K562 (cell line): ENCODE measurements at regions not wholly inside any gene's neighbourhood (a gene's known extent, or its start where the extent isn't known, plus 50 kb on each side); places are given as distances from the start of the nearest gene placed in this dataset.

Source experiments
- ATAC-seq: fragments of 200-7000 bp; cut with Tn5 transposase; 3 replicates; pipeline ENCODE4 v1.9.1; 2020; ENCODE audit warnings: moderate library complexity
- BruUV-seq: library from RNA; stranded (reverse); fragments of 400-500 nt; replicated peaks from 2 replicates; lab custom pipeline; 2021; lab: Mats Ljungman, UMichigan
- CTCF ChIA-PET: fragments of 300-600 bp; formaldehyde crosslinking; extraction: SDS; loops from one replicate; lab custom pipeline; 2021; ENCODE audit warnings: low intra/inter-chr PET ratio; lab: Yijun Ruan, JAX
- POLR2A ChIA-PET: fragments of 300-600, 350-650 bp; sonication (Branson Sonifier 250); formaldehyde crosslinking; extraction: SDS; loops from one replicate; lab custom pipeline; 2021; ENCODE audit warnings: antibody characterized with exemption, inconsistent platforms; lab: Yijun Ruan, JAX
- DNase-seq, 4 experiments: peaks; one replicate each; pipeline versions ENCODE4 v3.0.0 to v3.0.0-alpha.2; 2011 to 2018; ENCODE audit warnings: low spot score in 3 of 4, mixed read lengths in 3 of 4; ENCODE audit errors: extremely low read depth in 1 of 4
- FAIRE-seq: peaks from 2 replicates; lab custom pipeline; 2011; peaks lifted over from hg19 to GRCh38; lab: Jason Lieb, UNC
- H2AFZ ChIP-seq: 2 replicates; pipeline ENCODE4 v1.6.0; 2011; ENCODE audit warnings: low read depth, low read length, control low read depth, inconsistent platforms
- H3K27ac ChIP-seq: fragments of 200-600 bp; 3 replicates; pipeline ENCODE4 v1.8.0; 2011; ENCODE audit warnings: low read depth, mild to moderate bottlenecking, control low read depth, inconsistent platforms, low read length, moderate library complexity, mixed read lengths; ENCODE audit errors: extremely low read depth
- H3K27me3 ChIP-seq, 2 experiments: fragments of 300-600 bp in 1 of 2; 2 replicates in 1 of 2; 3 replicates in 1 of 2; pipeline versions ENCODE4 v1.6.0 to v1.8.0; 2011; ENCODE audit warnings: inconsistent platforms in 2 of 2, low read length in 2 of 2, mild to moderate bottlenecking in 1 of 2, mixed read lengths in 1 of 2, moderate library complexity in 1 of 2; ENCODE audit not compliant: control insufficient read depth in 2 of 2, insufficient read depth in 2 of 2
- H3K36me3 ChIP-seq: fragments of 300-600 bp; 3 replicates; pipeline ENCODE4 v1.8.0; 2011; ENCODE audit warnings: mild to moderate bottlenecking, low read length, inconsistent platforms; ENCODE audit not compliant: control insufficient read depth, insufficient read depth
- H3K4me1 ChIP-seq, 2 experiments: fragments of 200-600 bp in 1 of 2; replicated peaks in 1 of 2; 2 replicates in 1 of 2; 3 replicates in 1 of 2; pipeline versions ENCODE4 v1.5.1 to v1.8.0; 2011; ENCODE audit warnings: inconsistent platforms in 2 of 2, low read length in 2 of 2, mild to moderate bottlenecking in 1 of 2, mixed read lengths in 1 of 2, moderate library complexity in 1 of 2; ENCODE audit not compliant: control insufficient read depth in 2 of 2, insufficient read depth in 2 of 2
- H3K4me2 ChIP-seq: 2 replicates; pipeline ENCODE4 v1.6.1; 2011; ENCODE audit warnings: low read length, control low read depth, inconsistent platforms, mixed read lengths; ENCODE audit not compliant: insufficient read depth
- H3K4me3 ChIP-seq: fragments of 200-600 bp; sonication (generic), shearing (Covaris generic); 2 replicates; pipeline ENCODE4 v1.5.1; 2016; ENCODE audit warnings: control low read depth, inconsistent platforms
- H3K79me2 ChIP-seq: fragments of 200-600 bp; 3 replicates; pipeline ENCODE4 v1.8.0; 2011; ENCODE audit warnings: low read length, inconsistent platforms; ENCODE audit not compliant: control insufficient read depth, insufficient read depth
- H3K9ac ChIP-seq, 2 experiments: 2 replicates each; pipeline versions ENCODE4 v1.6.0 to v1.6.1; 2011; ENCODE audit warnings: low read depth in 2 of 2, low read length in 2 of 2, control low read depth in 1 of 2, inconsistent platforms in 1 of 2, mild to moderate bottlenecking in 1 of 2, mixed read lengths in 1 of 2; ENCODE audit not compliant: insufficient read depth in 1 of 2
- H3K9me1 ChIP-seq: one replicate; pipeline ENCODE4 v1.6.0; 2011; ENCODE audit warnings: inconsistent platforms, mild to moderate bottlenecking, low read length, moderate library complexity; ENCODE audit not compliant: control insufficient read depth, insufficient read depth
- H3K9me3 ChIP-seq: replicated peaks from 2 replicates; pipeline ENCODE4 v1.5.1; 2011; ENCODE audit warnings: low read depth, low read length, inconsistent platforms; ENCODE audit not compliant: control insufficient read depth, insufficient read depth
- H4K20me1 ChIP-seq: replicated peaks from 2 replicates; pipeline ENCODE4 v1.6.1; 2011; ENCODE audit warnings: low read length, inconsistent platforms, mixed read lengths; ENCODE audit not compliant: control insufficient read depth, insufficient read depth
- ASH1L ChIP-seq: fragments of 450-650 bp; IDR thresholded peaks from 2 replicates; pipeline ENCODE4 v1.6.1; 2018; ENCODE audit warnings: borderline replicate concordance, mild to moderate bottlenecking, low read depth; ENCODE audit not compliant: partially characterized antibody
- DMBX1 ChIP-seq: fragments of 250-450 bp; sonication (Bioruptor Pico); IDR thresholded peaks from 2 replicates; pipeline ENCODE4 v1.8.0; 2022; ENCODE audit warnings: inconsistent platforms, mild to moderate bottlenecking, moderate library complexity, borderline replicate concordance
- ELF1 ChIP-seq: fragments of 200-800 bp; sonication (Bioruptor generic); IDR thresholded peaks from 2 replicates; pipeline ENCODE4 v1.6.1; 2016; ENCODE audit warnings: missing genetic modification characterization, missing compliant biosample characterization
- ETV6 ChIP-seq, 3 experiments: fragments of 150-350 bp in 1 of 3; sonication (generic) in 1 of 3; formaldehyde crosslinking in 1 of 3; IDR thresholded peaks; 2 replicates each; pipeline versions ENCODE4 v1.6.1 to v1.8.0; 2014 to 2022; ENCODE audit warnings: borderline replicate concordance in 2 of 3, low read depth in 2 of 3, antibody characterized with exemption in 1 of 3, low read length in 1 of 3, mild to moderate bottlenecking in 1 of 3, missing genetic modification reagents in 1 of 3
- EZH2 ChIP-seq: IDR thresholded peaks from 2 replicates; pipeline ENCODE4 v1.6.1; 2012; ENCODE audit warnings: low read depth, mild to moderate bottlenecking, inconsistent platforms, low read length, borderline replicate concordance
- FOXM1 ChIP-seq, 2 experiments: fragments of 450-650 bp in 1 of 2; sonication (generic) in 1 of 2; formaldehyde crosslinking in 1 of 2; IDR thresholded peaks; 2 replicates each; pipeline versions ENCODE4 v1.6.1 to v1.9.0; 2017 to 2022; ENCODE audit warnings: low read depth in 2 of 2, mild to moderate bottlenecking in 2 of 2, missing genetic modification reagents in 1 of 2, moderate library complexity in 1 of 2
- GATAD2A ChIP-seq: fragments of 450-650 bp; IDR thresholded peaks from 2 replicates; pipeline ENCODE4 v1.6.1; 2017
- MEF2D ChIP-seq: conservative IDR thresholded peaks from 2 replicates; pipeline ENCODE4 v1.6.1; 2016; ENCODE audit warnings: low read depth, missing genetic modification characterization, missing compliant biosample characterization
- POLR2A ChIP-seq: fragments of 450-650 bp; conservative IDR thresholded peaks from 2 replicates; pipeline ENCODE4 v1.6.1; 2016
- SRSF3 ChIP-seq: fragments of 200-400 bp; formaldehyde crosslinking; IDR thresholded peaks from 2 replicates; pipeline ENCODE4 v1.6.1; 2016; ENCODE audit warnings: mild to moderate bottlenecking, low read length, moderate library complexity; ENCODE audit not compliant: insufficient read depth
- ZNF24 ChIP-seq: fragments of 450-650 bp; IDR thresholded peaks from 2 replicates; pipeline ENCODE4 v1.6.1; 2016
- ZNF253 ChIP-seq: fragments of 250-450 bp; sonication (Bioruptor Pico); conservative IDR thresholded peaks from 2 replicates; pipeline ENCODE4 v1.6.1; 2021; ENCODE audit warnings: mild to moderate bottlenecking
- ZNF3 ChIP-seq: fragments of 250-450 bp; sonication (Bioruptor Pico); IDR thresholded peaks from 2 replicates; pipeline ENCODE4 v1.5.0; 2021; ENCODE audit warnings: mild to moderate bottlenecking, moderate library complexity
- ZNF766 ChIP-seq: fragments of 200-800 bp; sonication (Bioruptor generic); conservative IDR thresholded peaks from 2 replicates; pipeline ENCODE4 v1.6.1; 2016; ENCODE audit warnings: missing genetic modification characterization, missing compliant biosample characterization
- WGBS: fragments of 100-300 bp; shearing (Covaris generic); methylation state at CpG from one replicate; pipeline ENCODE4 v1.1.6; 2016; ENCODE audit warnings: low coverage, mixed read lengths; ENCODE audit not compliant: insufficient coverage; ENCODE audit errors: missing lambda C conversion rate; 5-methylcytosine and 5-hydroxymethylcytosine counted together
- in situ Hi-C: fragments of 300-500 bp; cut with MboI; formaldehyde crosslinking; loops from 4 replicates; pipeline ENCODE4 v1.15.0; 2018; ENCODE audit warnings: inconsistent platforms, mixed read lengths
- intact Hi-C: fragments of 100-400 bp; cut with micrococcal nuclease; formaldehyde crosslinking; loops from 2 replicates; pipeline ENCODE4 v1.14.2; 2022
- TF ChIP-seq, protein P1 (sequence below): fragments of 450-650 bp; IDR thresholded peaks from 2 replicates; pipeline ENCODE4 v1.6.1; 2016; ENCODE audit warnings: antibody characterized with exemption
- TF ChIP-seq, protein P2 (sequence below): sonication (generic); formaldehyde crosslinking; IDR thresholded peaks from 2 replicates; pipeline ENCODE4 v1.8.1; 2023; ENCODE audit warnings: mild to moderate bottlenecking, missing genetic modification reagents
- TF ChIP-seq, protein P3 (sequence below): fragments of 450-650 bp; IDR thresholded peaks from 2 replicates; pipeline ENCODE4 v1.6.1; 2017; ENCODE audit warnings: mild to moderate bottlenecking, moderate library complexity

DNA sequence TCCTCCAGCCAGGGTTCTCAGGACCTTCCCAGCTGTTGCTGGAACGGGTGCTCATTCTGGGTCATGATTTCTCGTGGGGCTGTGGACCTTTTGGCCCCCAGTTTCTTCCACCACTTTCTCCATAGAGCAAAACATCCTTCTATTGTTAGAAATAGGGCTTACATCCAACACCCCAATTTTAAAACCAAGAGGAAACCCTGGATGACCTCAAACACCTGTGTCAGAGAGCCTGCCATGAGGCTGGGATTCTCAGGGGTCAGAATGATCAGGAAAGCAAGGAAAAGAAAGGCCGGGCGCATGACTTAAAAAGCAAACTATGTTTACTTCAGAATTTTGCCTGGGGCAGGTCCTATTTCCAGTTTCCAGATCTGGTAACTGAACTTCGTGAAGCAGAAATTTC is 307.9 kb upstream of the MEIS1 start (continued):
- TF ChIP-seq SRSF3 = no peak
- TF ChIP-seq GATAD2A = no peak
- no peak for TF ChIP-seq ZNF24

DNA sequence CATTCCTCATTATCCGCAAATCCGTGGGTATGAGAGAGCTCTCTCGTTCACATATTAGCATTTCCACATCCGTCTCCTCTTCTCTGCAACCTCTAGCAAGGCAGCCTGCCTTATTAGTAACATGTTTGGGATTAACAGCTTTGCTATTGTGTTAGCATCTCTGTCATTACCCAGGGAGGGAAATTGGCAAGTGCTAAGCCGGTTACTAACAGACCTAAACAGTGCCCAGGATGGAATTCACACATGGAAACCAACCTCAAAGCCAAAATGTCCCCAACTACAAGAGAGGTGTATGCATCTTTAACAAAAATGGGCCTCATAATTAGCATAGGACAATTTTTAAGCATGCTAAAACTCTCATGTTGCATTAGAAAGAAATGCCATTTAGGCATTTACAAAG is 309.0 kb upstream of the MEIS1 start:
- H3K79me2 ChIP-seq = no peaks in the 10 kb centered on the region
- H3K9me1 ChIP-seq = no peaks in the 10 kb centered on the region
- in situ Hi-C loops (no loop called here), intact Hi-C loops (no loop called here)
- H3K27ac ChIP-seq = no peak overlapping the region
- no peak overlapping the region for H2AFZ ChIP-seq
- H3K36me3 ChIP-seq = no peaks in the 10 kb centered on the region
- ChIA-PET CTCF (no interaction called here), POLR2A (interaction anchor here (1.1 to 1.3 kb wide), 2 partner anchors 9 to 10 kb away, joined by 3 read pairs; no protein-coding TSS in a partner anchor)
- no peak overlapping the region for H3K4me2 ChIP-seq
- no peak overlapping the region for H3K4me3 ChIP-seq
- WGBS = 2% methylated on average over 5 of the region's 5 CpGs
- no peak for ATAC-seq
- peaks cover 0 to 7% of the 10 kb centered on the region in 2 experiments; a peak in 3 of 5 replicates for H3K27me3 ChIP-seq
- no peak for FAIRE-seq
- DNase-seq = no peak
- no peaks in the 10 kb centered on the region for H3K9me3 ChIP-seq
- no peaks in the 10 kb centered on the region for H3K4me1 ChIP-seq
- no peaks in the 10 kb centered on the region for H4K20me1 ChIP-seq
- BruUV-seq = no TSS peak
- TF ChIP-seq ASH1L = no peak
- TF ChIP-seq, protein P1, sequence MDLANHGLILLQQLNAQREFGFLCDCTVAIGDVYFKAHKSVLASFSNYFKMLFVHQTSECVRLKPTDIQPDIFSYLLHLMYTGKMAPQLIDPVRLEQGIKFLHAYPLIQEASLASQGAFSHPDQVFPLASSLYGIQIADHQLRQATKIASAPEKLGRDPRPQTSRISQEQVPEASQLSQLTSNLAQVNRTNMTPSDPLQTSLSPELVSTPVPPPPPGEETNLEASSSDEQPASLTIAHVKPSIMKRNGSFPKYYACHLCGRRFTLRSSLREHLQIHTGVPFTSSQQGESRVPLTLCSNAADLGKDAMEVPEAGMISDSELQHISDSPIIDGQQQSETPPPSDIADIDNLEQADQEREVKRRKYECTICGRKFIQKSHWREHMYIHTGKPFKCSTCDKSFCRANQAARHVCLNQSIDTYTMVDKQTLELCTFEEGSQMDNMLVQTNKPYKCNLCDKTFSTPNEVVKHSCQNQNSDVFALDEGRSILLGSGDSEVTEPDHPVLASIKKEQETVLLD = no peak
- TF ChIP-seq POLR2A = no peak
- TF ChIP-seq ELF1 (tag) = no peak
- TF ChIP-seq FOXM1 (IDR thresholded peaks at IDR 0.05; ENCODE audit: low read depth) = no peak
- no peak for TF ChIP-seq FOXM1 (CRISPR knock-in tag; IDR thresholded peaks at IDR 0.05; ENCODE audit: low read depth)
- no peak for TF ChIP-seq ZNF3 (CRISPR knock-in tag)
- no peak for TF ChIP-seq MEF2D
- TF ChIP-seq ETV6 (IDR thresholded peaks at IDR 0.05; ENCODE audit: borderline replicate concordance in 1 of 2, low read depth in 2 of 2, low read length in 1 of 2) = no peak
- no peak for TF ChIP-seq ETV6 (CRISPR knock-in tag; IDR thresholded peaks at IDR 0.05; ENCODE audit: borderline replicate concordance)
- no peak for TF ChIP-seq EZH2
- TF ChIP-seq, protein P2, sequence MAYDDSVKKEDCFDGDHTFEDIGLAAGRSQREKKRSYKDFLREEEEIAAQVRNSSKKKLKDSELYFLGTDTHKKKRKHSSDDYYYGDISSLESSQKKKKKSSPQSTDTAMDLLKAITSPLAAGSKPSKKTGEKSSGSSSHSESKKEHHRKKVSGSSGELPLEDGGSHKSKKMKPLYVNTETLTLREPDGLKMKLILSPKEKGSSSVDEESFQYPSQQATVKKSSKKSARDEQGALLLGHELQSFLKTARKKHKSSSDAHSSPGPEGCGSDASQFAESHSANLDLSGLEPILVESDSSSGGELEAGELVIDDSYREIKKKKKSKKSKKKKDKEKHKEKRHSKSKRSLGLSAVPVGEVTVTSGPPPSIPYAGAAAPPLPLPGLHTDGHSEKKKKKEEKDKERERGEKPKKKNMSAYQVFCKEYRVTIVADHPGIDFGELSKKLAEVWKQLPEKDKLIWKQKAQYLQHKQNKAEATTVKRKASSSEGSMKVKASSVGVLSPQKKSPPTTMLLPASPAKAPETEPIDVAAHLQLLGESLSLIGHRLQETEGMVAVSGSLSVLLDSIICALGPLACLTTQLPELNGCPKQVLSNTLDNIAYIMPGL (CRISPR knock-in tag) = no peak
- no peak for TF ChIP-seq ZNF766 (CRISPR knock-in tag)
- TF ChIP-seq, protein P3, sequence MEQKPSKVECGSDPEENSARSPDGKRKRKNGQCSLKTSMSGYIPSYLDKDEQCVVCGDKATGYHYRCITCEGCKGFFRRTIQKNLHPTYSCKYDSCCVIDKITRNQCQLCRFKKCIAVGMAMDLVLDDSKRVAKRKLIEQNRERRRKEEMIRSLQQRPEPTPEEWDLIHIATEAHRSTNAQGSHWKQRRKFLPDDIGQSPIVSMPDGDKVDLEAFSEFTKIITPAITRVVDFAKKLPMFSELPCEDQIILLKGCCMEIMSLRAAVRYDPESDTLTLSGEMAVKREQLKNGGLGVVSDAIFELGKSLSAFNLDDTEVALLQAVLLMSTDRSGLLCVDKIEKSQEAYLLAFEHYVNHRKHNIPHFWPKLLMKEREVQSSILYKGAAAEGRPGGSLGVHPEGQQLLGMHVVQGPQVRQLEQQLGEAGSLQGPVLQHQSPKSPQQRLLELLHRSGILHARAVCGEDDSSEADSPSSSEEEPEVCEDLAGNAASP = no peak
- TF ChIP-seq ZNF253 (CRISPR knock-in tag) = no peak
- TF ChIP-seq DMBX1 = no peak
- no peak overlapping the region for H3K9ac ChIP-seq
